HG02798 (cell line): ENCODE measurements at regions not wholly inside any gene's neighbourhood (a gene's known extent, or its start where the extent isn't known, plus 50 kb on each side); places are given as distances from the start of the nearest gene placed in this dataset.

Source experiments
- ATAC-seq: cut with Tn5 transposase; IDR thresholded peaks from one replicate; pipeline ENCODE4 v1.9.1; 2021; ENCODE audit warnings: mild to moderate bottlenecking; ENCODE audit not compliant: unreplicated experiment, poor library complexity

DNA sequence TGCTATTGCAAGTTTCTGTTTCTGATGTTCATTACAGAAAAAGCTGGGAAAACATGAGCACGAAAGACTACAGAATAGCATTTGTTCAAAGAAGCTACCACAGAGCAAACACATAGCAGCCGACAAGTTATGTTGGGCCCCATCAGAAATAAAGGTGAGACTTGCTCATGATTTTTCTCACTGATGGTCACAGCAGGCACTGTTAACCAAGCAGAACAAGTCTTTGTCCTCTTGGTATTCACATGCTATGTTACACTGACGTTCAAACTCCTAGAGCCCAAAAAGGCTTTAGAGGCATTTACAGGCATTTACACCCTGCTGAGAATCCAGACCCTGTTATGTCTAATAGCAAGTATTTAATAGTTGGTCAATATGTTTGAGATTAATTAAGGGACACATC, 235.0 kb upstream of the HNMT start:
- no peak for ATAC-seq

DNA sequence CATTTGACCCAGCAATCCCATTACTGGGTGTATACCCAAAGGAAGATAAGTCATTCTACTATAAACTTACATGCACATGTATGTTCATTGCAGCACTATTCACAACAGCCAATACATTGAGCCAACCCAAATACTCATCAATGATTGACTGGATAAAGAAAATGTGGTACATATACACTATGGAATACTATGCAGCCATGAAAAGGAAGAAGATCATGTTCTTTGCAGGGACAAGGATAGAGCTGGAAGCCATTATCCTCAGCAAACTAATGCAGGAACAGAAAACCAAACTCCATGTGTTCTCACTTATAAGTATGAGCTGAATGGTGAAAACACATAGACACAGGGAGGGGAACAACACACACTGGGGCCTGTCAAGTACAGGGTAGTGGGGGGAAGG, 226.7 kb upstream of the HNMT start:
- ATAC-seq = no peak

DNA sequence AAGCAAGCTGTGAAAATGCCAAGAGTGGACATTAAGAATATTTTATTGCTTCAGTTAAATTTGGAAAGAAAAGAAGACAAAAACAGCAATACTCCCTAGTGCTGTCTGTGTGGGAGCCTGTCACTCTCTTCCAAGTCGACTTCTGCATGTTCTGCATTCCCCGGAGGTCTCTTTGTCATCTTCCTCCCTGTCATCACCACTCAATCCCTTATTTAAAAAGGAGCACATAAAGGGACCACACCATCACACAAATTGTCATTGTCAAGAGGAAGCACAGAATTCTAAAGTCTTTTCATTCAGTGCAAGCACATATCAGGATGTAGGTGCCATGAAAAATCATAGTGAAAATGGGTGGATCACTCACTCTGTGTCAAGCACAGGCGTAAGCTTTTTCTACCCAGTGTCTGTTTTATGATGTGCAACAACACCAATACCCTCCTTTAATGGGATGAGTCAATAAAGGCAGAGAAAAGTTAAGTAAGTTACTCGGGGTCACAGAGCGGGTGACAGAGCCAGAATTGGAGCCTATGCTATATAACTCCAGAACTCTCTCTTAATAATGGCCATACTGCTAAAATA, 222.4 kb upstream of the HNMT start:
- no peak for ATAC-seq

DNA sequence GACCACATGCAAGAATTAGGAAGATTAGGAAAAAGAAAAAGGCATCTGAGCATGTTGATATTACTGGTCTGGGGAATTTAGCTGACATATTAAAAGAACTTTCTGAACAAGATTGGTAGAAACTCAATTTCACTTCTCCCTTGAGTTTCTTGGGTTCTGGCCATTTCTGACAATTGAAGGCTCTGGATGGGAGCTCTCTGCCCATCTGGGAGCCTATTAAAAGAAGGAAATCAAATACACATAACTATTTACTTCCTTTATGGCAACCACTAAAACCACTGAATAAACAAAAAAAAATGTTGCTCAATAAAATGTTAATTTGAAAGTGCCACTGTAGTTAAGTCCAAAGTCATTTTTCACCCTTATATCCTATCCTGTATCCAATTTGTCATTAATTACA, 216.8 kb upstream of the HNMT start:
- ATAC-seq = no peak

GRCh38 chr2:137748533-137748932, 215.7 kb upstream of the HNMT start:
- no peak for ATAC-seq

- ATAC-seq = no peak
Observed at GRCh38 chr2:137764646-137765045, 199.6 kb upstream of the HNMT start.

DNA sequence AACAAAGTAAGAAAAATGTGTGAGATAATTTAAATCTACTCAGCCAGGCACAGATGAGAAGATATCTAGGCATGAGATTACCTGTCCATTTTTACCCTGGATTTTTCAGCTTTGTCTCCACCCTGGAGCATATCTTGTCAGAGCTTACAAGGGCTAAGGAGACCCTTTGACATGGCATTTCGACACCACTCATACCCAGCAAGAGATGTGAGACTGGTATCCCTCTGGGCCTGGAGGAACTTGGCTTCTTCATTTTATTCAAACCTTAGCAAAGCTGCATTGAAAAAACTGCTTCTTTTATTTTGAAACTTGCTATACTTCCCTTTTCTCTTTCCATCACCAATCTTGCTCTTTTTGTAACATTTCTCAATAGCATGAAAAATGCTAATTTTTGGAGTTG, 194.9 kb upstream of the HNMT start:
- ATAC-seq = no peak

- no peak for ATAC-seq
Observed at GRCh38 chr2:137770166-137770565, 194.1 kb upstream of the HNMT start.

DNA sequence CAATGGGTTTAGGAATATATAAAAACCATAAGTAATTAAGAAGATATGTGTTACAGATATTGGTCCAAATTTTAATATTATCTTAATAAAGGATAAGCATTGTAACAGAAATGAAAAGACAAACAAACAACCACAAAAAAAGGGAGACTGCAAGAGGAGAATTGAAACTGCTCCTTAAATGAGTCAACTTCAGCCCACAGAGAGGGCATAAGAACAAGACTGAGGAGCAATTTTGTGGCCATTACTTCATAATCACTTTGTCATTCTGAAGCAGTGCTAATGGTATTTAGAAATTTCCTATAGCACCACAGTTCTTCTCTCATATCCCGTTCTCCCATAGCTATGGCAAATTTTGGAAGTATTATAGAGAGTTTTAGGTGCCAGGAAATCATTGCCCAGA, 193.2 kb upstream of the HNMT start:
- no peak for ATAC-seq

- no peak for ATAC-seq
Observed at GRCh38 chr2:137772451-137772850, 191.8 kb upstream of the HNMT start.

DNA sequence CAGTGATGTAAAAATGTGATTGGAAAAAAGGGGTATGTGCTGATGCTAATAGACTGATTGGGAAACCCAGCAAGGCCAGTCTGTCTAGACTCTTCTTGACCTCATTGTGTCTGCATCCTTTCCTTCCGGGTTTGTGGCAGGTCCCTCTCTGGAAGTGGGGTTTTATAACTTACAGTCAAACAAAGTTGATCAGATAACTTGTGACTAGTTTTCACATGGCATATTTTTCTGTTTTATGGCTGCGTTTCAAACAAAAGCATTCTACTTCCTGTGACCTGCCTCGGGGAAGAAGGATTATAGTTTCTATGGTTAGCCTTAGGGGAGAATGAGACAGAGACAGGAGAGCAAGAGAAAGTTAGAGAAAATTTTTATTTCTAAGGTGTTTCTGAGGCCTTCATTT, 188.7 kb upstream of the HNMT start:
- ATAC-seq = no peak

DNA sequence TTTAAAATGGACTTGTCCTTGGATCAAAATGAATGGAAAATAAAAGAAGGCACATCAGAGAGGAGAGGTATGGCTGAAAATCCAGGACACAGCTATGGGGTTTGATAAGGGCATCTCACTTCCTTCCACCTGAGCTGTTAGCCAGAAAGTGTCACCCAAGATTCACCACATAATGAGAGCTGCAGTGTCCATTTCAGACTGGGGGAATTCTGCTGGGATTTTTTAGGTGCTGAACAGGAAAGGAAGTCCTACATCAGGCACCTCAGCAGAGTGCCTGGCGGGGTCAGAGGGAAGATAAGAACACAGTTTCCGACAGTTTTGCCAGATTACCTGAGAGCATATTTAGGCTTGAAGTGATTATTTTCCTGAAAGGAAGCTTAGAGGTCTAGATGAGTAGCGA, 187.6 kb upstream of the HNMT start:
- peak; percentile 45 for ATAC-seq

- ATAC-seq = peak; percentile 66
Observed at GRCh38 chr2:137797641-137798040, 166.6 kb upstream of the HNMT start.

DNA sequence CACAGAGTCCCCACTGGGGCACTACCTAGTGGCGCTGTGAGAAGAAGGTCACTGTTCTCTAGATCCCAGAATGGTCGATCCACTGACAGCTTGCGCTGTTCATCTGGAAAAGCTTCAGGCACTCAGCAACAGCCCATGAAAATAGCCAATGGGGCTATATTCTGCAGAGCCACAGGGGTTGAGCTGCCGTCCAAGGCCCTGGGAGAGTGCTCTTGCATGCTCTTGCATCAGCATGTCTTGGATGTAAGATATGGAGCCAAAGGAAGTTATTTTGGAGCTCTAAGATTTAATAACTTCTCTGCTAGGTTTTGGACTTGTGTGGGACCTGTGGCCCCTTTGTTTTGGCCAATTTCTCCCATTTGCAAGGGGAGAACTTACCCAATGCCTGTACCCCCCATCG, 164.7 kb upstream of the HNMT start:
- ATAC-seq = no peak

DNA sequence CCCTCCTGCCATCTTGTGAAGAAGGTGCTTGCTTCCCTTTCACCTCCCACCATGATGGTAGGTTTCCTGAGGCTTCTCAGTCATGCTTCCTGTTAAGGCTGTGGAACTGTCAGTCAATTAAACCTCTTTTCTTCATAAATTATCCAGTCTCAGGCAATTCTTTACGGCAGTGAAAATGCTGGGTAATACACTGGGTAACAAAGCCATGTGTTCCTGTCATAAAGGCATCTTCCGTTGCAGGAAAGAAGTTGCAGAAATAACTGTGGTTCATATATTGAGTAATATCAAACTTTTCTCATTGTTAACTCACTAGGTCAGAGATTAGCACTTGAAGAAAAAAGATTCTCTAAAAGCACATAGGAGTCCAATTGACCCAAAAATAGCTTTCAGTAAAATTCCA, 163.9 kb upstream of the HNMT start:
- ATAC-seq = no peak

GRCh38 chr2:137801228-137801627, 163.0 kb upstream of the HNMT start:
- no peak for ATAC-seq

DNA sequence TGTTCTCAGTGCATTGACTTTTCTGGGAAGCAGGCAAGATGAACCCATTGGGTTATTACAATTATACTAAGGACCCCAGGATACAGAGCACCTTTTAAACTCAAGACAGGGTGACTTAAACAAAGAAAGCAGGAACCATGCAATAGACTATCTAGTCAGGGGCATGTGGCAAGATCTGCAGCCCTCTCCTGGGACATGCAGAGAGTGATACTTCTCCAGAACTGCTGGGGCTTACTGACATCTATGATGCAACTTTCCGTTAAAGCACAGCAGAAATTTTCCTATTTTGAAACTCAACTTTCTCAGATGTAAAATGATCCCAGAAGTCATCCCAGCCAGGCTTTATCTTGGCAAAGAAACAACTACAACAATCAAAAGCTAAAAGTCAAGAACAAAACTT, 162.2 kb upstream of the HNMT start:
- no peak for ATAC-seq

DNA sequence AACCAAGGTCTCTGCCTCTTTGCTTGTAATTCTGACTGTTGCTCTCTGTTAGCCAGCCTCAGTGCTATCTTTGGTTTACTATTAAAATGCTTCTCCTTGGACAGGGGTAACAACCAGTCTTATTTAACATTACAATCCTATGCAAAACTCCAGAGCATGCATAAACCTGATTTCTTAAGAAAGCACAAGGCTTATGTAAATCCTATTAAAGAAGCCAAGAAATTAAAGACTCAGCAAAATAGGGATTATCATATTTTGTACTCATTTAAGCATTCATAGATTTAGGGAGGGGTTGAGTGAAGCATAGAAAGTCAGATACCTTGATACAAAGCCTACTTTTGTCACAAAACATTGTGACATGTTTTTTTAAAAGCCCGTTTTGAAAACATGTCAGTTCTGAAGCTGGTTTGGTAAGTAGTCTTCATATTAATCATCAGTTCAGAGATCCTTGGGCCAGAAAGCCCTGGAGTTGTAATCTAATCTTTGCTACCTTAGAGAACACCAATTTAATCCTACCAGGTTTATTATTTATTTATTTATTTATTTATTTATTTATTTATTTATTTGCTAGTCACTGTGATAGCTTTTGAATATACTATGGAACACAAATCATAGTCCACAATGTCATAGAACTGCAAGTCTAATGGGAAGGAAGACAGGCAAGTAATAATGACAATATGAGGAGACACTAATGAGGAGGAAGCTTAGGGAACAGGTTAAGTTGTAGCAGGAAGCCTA, 158.0 kb upstream of the HNMT start:
- no peak for ATAC-seq

GRCh38 chr2:137809252-137809651, 155.0 kb upstream of the HNMT start:
- ATAC-seq = no peak

- ATAC-seq = no peak
Observed at GRCh38 chr2:137809837-137810236, 154.4 kb upstream of the HNMT start.

GRCh38 chr2:137812517-137812916, 151.8 kb upstream of the HNMT start:
- no peak for ATAC-seq

DNA sequence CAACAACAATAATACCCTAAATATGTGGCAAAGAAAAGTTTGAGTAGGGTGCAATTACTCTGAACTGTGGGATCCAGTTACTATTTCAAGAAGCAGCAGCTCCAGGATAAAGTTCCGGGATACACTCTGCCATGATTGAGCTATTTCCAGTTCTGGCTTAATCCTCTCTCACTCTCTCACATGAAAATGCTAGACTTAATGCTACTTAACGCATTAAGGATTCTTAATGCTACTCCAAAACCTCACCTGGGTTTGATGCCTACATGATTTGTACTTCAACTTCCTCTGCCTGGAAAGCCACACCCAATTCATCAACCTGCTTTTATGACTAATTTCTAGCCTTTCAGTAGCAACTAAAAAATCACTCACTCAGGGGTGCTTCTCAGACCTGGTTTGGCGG, 151.1 kb upstream of the HNMT start:
- ATAC-seq = no peak
